ENCODE measurements at regions not wholly inside any gene's neighbourhood (a gene's known extent, or its start where the extent isn't known, plus 50 kb on each side); places are given as distances from the start of the nearest gene placed in this dataset.

DNA sequence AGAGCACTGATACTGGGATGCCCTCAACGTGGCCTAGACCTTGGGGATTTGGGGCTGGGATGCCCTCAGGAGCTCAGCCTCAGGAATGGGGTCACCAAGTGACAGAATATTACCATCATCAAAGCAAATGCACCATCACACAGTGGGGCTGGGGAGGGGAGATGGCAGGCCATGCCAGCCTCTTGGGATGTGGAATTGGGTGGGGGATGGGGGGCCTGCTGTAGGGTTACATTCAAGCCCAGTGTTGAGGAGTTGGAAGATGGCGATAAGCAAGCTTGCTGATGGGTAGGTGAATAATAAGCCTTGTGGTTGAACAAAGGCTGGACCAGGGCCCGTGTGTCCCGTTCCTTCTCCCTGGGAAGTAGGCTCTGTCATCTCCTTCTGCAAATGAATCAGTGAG lies 69.1 kb upstream of the GPR12 start:
- DNase-seq (ENCODE audit: low spot score): no peak

DNA sequence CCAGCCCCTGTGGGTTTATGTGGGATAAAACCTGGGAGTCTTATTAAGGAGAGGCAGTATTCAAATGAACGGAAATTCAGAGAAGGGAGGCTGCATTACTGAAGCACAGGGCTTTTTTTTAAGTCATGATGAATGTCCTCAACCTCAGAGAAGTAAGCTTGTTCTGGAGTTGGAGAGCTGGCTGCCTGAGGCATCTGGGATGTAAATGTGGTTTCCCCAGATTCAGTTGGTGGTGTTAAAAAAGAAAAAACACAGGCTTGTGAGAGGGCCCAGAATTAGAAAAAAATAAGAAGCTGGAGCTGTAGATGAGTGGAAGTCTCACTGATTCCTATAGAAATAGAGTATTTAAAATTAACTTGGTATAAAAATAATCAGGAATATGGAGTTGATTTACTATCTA lies 64.0 kb upstream of the GPR12 start:
- DNase-seq (ENCODE audit: low spot score): no peak

DNA sequence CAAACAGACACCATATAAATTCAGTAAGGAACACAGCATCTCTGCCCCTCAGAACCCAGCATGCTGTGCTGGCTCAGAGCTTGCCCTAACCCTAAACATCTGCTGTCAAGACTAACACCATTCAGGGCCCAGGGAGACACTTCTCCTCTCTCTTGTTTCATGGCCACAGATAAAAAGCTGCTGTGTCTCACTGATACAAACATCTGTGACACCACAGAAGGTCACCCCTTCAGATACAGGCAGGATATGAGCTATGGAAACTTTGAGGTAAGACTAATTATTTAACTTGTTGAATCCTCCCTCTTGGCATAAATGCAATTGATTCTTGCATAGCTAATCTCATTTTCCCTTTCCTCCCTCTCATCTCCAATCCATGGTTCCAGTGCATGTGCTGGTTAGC lies 61.6 kb upstream of the GPR12 start:
- no peak for DNase-seq (ENCODE audit: low spot score)

DNA sequence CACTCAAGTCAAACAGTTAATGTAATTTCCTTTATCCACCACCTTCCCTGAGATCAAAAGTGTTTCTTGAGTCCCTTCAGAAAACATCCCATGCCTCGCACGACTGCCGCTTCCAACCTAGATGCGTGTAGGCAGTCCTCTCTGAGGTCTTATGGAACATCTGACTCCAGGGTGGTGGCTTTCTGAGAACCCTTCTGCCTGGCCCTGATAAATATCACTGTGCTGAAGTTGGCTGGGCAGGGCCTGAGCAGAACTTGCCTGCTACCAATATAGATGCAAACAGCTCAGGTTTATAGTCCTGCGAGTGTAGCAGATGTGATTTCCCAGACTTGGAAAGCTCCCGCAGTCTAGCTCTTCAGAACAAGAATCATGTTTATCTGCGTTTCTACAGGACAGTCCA lies 61.1 kb upstream of the GPR12 start:
- no peak for DNase-seq (ENCODE audit: low spot score)

DNA sequence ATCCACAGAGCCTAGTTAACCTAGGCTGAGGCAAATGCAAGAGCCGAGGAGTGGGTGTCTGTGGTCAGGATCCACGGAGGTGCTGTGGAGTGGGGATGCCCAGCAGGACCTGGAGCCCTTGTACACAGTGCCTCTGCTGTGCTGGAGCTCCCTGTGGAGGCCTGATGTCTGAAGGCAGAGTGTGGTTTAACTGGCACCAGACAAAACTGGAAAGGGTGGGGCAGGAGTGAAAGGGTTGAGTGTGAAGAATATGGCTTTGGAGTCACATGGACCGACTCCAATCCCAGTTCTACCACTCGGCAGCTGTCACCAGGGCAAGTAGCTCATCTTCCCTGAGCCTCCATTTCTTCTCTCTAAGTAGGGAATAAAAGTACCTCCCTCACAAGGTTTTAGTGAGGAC lies 60.3 kb upstream of the GPR12 start:
- DNase-seq (ENCODE audit: low spot score): no peak

DNA sequence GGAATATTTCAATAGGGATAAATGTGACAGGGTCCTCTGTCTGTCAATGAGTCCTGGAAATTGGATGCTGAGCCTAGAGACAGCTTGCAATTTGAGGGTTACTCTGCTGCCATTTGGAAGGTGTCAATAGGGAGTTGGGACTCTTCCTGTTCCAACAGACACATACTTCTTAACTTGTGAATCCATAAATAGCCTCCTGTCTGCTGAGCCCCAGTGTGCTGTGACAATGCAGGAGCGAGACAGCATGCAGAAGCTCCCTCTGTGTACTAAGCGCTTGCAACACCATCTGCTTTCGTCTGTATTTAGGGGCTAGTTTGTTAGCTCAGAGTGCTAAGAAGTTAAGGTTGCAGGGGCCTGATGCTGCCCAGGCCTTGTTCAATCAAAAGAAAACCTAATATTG lies 58.5 kb upstream of the GPR12 start:
- DNase-seq (ENCODE audit: low spot score): no peak

DNA sequence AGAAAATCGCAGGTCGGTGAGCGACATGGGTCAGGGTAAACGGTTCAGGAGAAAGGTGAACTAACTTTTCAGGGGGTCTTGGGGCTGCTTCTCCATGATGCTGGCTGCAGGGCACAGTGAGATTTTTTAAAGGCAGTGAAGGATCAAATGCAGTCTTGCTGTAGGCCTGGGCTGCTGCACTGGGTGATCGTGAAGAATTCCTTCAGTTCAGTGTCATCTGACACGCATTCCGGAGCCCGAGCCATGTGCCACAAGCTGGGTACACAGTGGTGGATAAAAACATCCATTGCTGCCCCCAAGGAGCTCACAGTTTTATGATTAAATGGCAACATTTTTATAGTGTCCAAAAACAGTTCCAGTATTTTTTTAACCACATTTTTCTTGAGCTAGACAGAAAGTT lies 56.3 kb upstream of the GPR12 start:
- no peak for DNase-seq (ENCODE audit: low spot score)

DNA sequence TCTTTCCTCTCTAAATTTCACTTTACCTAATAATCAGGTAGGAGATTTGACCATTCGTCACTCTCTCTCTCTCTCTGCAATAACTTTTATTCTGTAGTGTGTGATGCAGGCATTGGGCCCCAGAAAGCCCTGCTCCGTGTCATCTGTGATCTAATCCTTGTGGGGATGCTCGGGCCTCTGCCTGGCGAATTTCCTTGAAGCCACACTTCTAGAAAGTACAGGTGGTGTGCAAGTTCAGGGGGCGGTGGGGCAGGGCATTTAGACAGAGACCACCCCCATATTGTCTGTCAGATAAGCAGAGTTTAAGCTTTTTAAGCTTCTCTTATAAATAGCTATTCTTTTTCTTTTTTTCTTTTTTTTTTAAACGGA lies 53.4 kb upstream of the GPR12 start:
- DNase-seq (ENCODE audit: low spot score): no peak

DNA sequence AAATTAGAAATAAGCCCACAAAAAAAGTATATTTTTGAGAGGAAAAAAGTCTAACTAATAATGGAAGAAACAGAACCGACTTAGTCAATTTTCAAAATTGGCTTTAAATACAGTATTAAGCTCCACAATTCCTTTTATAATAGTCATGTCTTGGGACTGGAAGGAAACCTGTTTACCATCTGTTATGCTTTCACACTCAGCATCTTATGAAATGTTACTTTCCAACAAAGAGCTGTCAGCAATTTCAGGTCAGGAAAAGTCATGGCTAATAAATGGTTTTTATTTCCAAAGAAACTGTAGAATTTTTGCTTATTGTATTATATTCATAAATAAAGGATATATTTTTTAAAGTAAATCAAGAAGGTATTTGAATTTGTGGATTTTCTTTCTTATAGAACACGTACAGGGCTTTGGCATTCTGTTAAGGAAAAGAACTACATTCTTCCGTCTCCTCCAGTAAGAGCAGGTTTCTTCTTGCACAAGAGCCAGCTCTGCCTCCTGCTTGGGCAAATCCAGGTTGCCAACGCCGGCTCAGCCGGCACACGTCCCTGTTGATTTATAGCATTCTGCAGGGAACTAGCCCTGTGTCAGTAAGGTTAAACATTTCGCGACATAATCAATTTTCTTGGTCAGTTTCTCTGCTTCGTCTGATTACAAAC lies 52.9 kb upstream of the GPR12 start:
- DNase-seq (ENCODE audit: low spot score): no peak

DNA sequence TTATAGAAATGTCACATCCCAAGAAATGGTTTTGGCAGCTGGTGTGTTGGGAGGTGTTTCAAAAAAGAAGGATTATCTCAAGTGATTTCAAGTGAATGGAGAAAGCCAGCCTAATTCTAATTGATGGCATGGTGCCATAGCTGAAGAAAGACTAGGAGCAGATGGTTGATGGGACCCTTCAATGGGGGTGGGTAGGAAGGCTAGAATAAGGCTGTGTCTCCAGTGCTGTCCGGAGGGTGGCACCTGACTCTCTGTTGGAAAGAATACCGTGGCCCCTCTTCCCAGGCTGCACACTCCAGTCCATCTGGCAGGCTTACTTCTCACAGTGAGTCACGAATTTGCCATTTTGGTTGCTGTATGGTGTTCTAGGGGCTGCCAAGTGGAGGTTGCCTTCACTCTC lies 51.0 kb upstream of the GPR12 start:
- no peak for DNase-seq (ENCODE audit: low spot score)

Data from HuH-7.5 (cell line).